K562 (cell line): ENCODE measurements at regions not wholly inside any gene's neighbourhood (a gene's known extent, or its start where the extent isn't known, plus 50 kb on each side); places are given as distances from the start of the nearest gene placed in this dataset.

Source experiments
- ATAC-seq: fragments of 200-7000 bp; cut with Tn5 transposase; 3 replicates; pipeline ENCODE4 v1.9.1; 2020; ENCODE audit warnings: moderate library complexity
- BruUV-seq: library from RNA; stranded (reverse); fragments of 400-500 nt; replicated peaks from 2 replicates; lab custom pipeline; 2021; lab: Mats Ljungman, UMichigan
- CTCF ChIA-PET: fragments of 300-600 bp; formaldehyde crosslinking; extraction: SDS; loops from one replicate; lab custom pipeline; 2021; ENCODE audit warnings: low intra/inter-chr PET ratio; lab: Yijun Ruan, JAX
- POLR2A ChIA-PET: fragments of 300-600, 350-650 bp; sonication (Branson Sonifier 250); formaldehyde crosslinking; extraction: SDS; loops from one replicate; lab custom pipeline; 2021; ENCODE audit warnings: antibody characterized with exemption, inconsistent platforms; lab: Yijun Ruan, JAX
- DNase-seq, 4 experiments: peaks; one replicate each; pipeline versions ENCODE4 v3.0.0 to v3.0.0-alpha.2; 2011 to 2018; ENCODE audit warnings: low spot score in 3 of 4, mixed read lengths in 3 of 4; ENCODE audit errors: extremely low read depth in 1 of 4
- FAIRE-seq: peaks from 2 replicates; lab custom pipeline; 2011; peaks lifted over from hg19 to GRCh38; lab: Jason Lieb, UNC
- H2AFZ ChIP-seq: 2 replicates; pipeline ENCODE4 v1.6.0; 2011; ENCODE audit warnings: low read depth, low read length, control low read depth, inconsistent platforms
- H3K27ac ChIP-seq: fragments of 200-600 bp; 3 replicates; pipeline ENCODE4 v1.8.0; 2011; ENCODE audit warnings: low read depth, mild to moderate bottlenecking, control low read depth, inconsistent platforms, low read length, moderate library complexity, mixed read lengths; ENCODE audit errors: extremely low read depth
- H3K27me3 ChIP-seq, 2 experiments: fragments of 300-600 bp in 1 of 2; 2 replicates in 1 of 2; 3 replicates in 1 of 2; pipeline versions ENCODE4 v1.6.0 to v1.8.0; 2011; ENCODE audit warnings: inconsistent platforms in 2 of 2, low read length in 2 of 2, mild to moderate bottlenecking in 1 of 2, mixed read lengths in 1 of 2, moderate library complexity in 1 of 2; ENCODE audit not compliant: control insufficient read depth in 2 of 2, insufficient read depth in 2 of 2
- H3K36me3 ChIP-seq: fragments of 300-600 bp; 3 replicates; pipeline ENCODE4 v1.8.0; 2011; ENCODE audit warnings: mild to moderate bottlenecking, low read length, inconsistent platforms; ENCODE audit not compliant: control insufficient read depth, insufficient read depth
- H3K4me1 ChIP-seq, 2 experiments: fragments of 200-600 bp in 1 of 2; replicated peaks in 1 of 2; 2 replicates in 1 of 2; 3 replicates in 1 of 2; pipeline versions ENCODE4 v1.5.1 to v1.8.0; 2011; ENCODE audit warnings: inconsistent platforms in 2 of 2, low read length in 2 of 2, mild to moderate bottlenecking in 1 of 2, mixed read lengths in 1 of 2, moderate library complexity in 1 of 2; ENCODE audit not compliant: control insufficient read depth in 2 of 2, insufficient read depth in 2 of 2
- H3K4me2 ChIP-seq: 2 replicates; pipeline ENCODE4 v1.6.1; 2011; ENCODE audit warnings: low read length, control low read depth, inconsistent platforms, mixed read lengths; ENCODE audit not compliant: insufficient read depth
- H3K4me3 ChIP-seq: fragments of 200-600 bp; sonication (generic), shearing (Covaris generic); 2 replicates; pipeline ENCODE4 v1.5.1; 2016; ENCODE audit warnings: control low read depth, inconsistent platforms
- H3K79me2 ChIP-seq: fragments of 200-600 bp; 3 replicates; pipeline ENCODE4 v1.8.0; 2011; ENCODE audit warnings: low read length, inconsistent platforms; ENCODE audit not compliant: control insufficient read depth, insufficient read depth
- H3K9ac ChIP-seq, 2 experiments: 2 replicates each; pipeline versions ENCODE4 v1.6.0 to v1.6.1; 2011; ENCODE audit warnings: low read depth in 2 of 2, low read length in 2 of 2, control low read depth in 1 of 2, inconsistent platforms in 1 of 2, mild to moderate bottlenecking in 1 of 2, mixed read lengths in 1 of 2; ENCODE audit not compliant: insufficient read depth in 1 of 2
- H3K9me1 ChIP-seq: one replicate; pipeline ENCODE4 v1.6.0; 2011; ENCODE audit warnings: inconsistent platforms, mild to moderate bottlenecking, low read length, moderate library complexity; ENCODE audit not compliant: control insufficient read depth, insufficient read depth
- H3K9me3 ChIP-seq: replicated peaks from 2 replicates; pipeline ENCODE4 v1.5.1; 2011; ENCODE audit warnings: low read depth, low read length, inconsistent platforms; ENCODE audit not compliant: control insufficient read depth, insufficient read depth
- H4K20me1 ChIP-seq: replicated peaks from 2 replicates; pipeline ENCODE4 v1.6.1; 2011; ENCODE audit warnings: low read length, inconsistent platforms, mixed read lengths; ENCODE audit not compliant: control insufficient read depth, insufficient read depth
- C11orf30 ChIP-seq: fragments of 450-650 bp; IDR thresholded peaks from 2 replicates; pipeline ENCODE4 v1.6.1; 2016; ENCODE audit warnings: low read depth, mild to moderate bottlenecking
- CREB3L1 ChIP-seq: fragments of 450-650 bp; IDR thresholded peaks from 2 replicates; pipeline ENCODE4 v1.6.1; 2014; ENCODE audit warnings: low read depth, mild to moderate bottlenecking, moderate library complexity, borderline replicate concordance
- DMBX1 ChIP-seq: fragments of 250-450 bp; sonication (Bioruptor Pico); IDR thresholded peaks from 2 replicates; pipeline ENCODE4 v1.8.0; 2022; ENCODE audit warnings: inconsistent platforms, mild to moderate bottlenecking, moderate library complexity, borderline replicate concordance
- HLTF ChIP-seq: fragments of 450-650 bp; IDR thresholded peaks from 2 replicates; pipeline ENCODE4 v1.6.1; 2016
- NR0B1 ChIP-seq: fragments of 450-650 bp; IDR thresholded peaks from one replicate; pipeline ENCODE4 v1.6.1; 2018; ENCODE audit warnings: mild to moderate bottlenecking, moderate library complexity; ENCODE audit not compliant: partially characterized antibody
- RB1 ChIP-seq: fragments of 450-650 bp; IDR thresholded peaks from 2 replicates; pipeline ENCODE4 v1.6.1; 2017; ENCODE audit warnings: low read depth, mild to moderate bottlenecking
- RBM34 ChIP-seq: fragments of 200-400 bp; formaldehyde crosslinking; IDR thresholded peaks from 2 replicates; pipeline ENCODE4 v1.6.1; 2018; ENCODE audit warnings: low read length, borderline replicate concordance; ENCODE audit not compliant: insufficient read depth
- TAL1 ChIP-seq: fragments of 450-650 bp; IDR thresholded peaks from 2 replicates; pipeline ENCODE4 v1.6.1; 2016; ENCODE audit warnings: mild to moderate bottlenecking
- TBP ChIP-seq: optimal IDR thresholded peaks from 2 replicates; pipeline ENCODE3; 2011; ENCODE audit warnings: low read depth, low read length, improper control_type of control experiment
- ZNF609 ChIP-seq: sonication (generic); formaldehyde crosslinking; IDR thresholded peaks from 2 replicates; pipeline ENCODE4 v1.8.1; 2023; ENCODE audit warnings: missing genetic modification reagents, mild to moderate bottlenecking, borderline replicate concordance
- ZNF740 ChIP-seq, 3 experiments: fragments of 200-800 bp in 1 of 3; sonication (Bioruptor generic) in 1 of 3; sonication (generic) in 1 of 3; formaldehyde crosslinking in 1 of 3; IDR thresholded peaks; 2 replicates each; pipeline versions ENCODE4 v1.6.1 to v1.8.0; 2016 to 2022; ENCODE audit warnings: mild to moderate bottlenecking in 2 of 3, missing compliant biosample characterization in 2 of 3, missing genetic modification characterization in 2 of 3, missing genetic modification reagents in 1 of 3
- WGBS: fragments of 100-300 bp; shearing (Covaris generic); methylation state at CpG from one replicate; pipeline ENCODE4 v1.1.6; 2016; ENCODE audit warnings: low coverage, mixed read lengths; ENCODE audit not compliant: insufficient coverage; ENCODE audit errors: missing lambda C conversion rate; 5-methylcytosine and 5-hydroxymethylcytosine counted together
- in situ Hi-C: fragments of 300-500 bp; cut with MboI; formaldehyde crosslinking; loops from 4 replicates; pipeline ENCODE4 v1.15.0; 2018; ENCODE audit warnings: inconsistent platforms, mixed read lengths
- intact Hi-C: fragments of 100-400 bp; cut with micrococcal nuclease; formaldehyde crosslinking; loops from 2 replicates; pipeline ENCODE4 v1.14.2; 2022

- TF ChIP-seq NR0B1 (no peak), HLTF (no peak), CREB3L1 (no peak), C11orf30 (no peak), RB1 (no peak), TBP (no peak)
Observed at GRCh38 chr21:16363518-16363917, 633.7 kb downstream of the USP25 start (continued).

GRCh38 chr21:16366207-16366606 is 636.4 kb downstream of the USP25 start:
- POLR2A ChIA-PET: no interaction called here
- in situ Hi-C loops (no loop called here), intact Hi-C loops (no loop called here)
- no peaks in the 10 kb centered on the region for H3K9me1 ChIP-seq
- no peaks in the 10 kb centered on the region for H3K79me2 ChIP-seq
- BruUV-seq: no TSS peak
- ATAC-seq (no peak), DNase-seq (no peak), FAIRE-seq (no peak)
- WGBS: 2% methylated on average over 4 of the region's 4 CpGs
- H3K9ac ChIP-seq: no peak overlapping the region
- H3K27me3 ChIP-seq: no peaks in the 10 kb centered on the region
- no peaks in the 10 kb centered on the region for H3K4me1 ChIP-seq
- no peak overlapping the region for H3K4me3 ChIP-seq
- no peak overlapping the region for H2AFZ ChIP-seq
- CTCF ChIA-PET: no interaction called here
- H3K4me2 ChIP-seq: no peak overlapping the region
- H4K20me1 ChIP-seq: no peaks in the 10 kb centered on the region
- no peaks in the 10 kb centered on the region for H3K9me3 ChIP-seq
- H3K27ac ChIP-seq: no peak overlapping the region
- H3K36me3 ChIP-seq: no peaks in the 10 kb centered on the region
- no peak for TF ChIP-seq ZNF609 (CRISPR knock-in tag)
- no peak for TF ChIP-seq RBM34
- TF ChIP-seq DMBX1 (CRISPR knock-in tag): no peak
- no peak for TF ChIP-seq TAL1
- TF ChIP-seq ZNF740 (CRISPR knock-in tag; IDR thresholded peaks at IDR 0.05): no peak
- TF ChIP-seq ZNF740 (tag; IDR thresholded peaks at IDR 0.05): no peak
